ENCODE measurements at regions not wholly inside any gene's neighbourhood (a gene's known extent, or its start where the extent isn't known, plus 50 kb on each side); places are given as distances from the start of the nearest gene placed in this dataset.

GRCh38 chr14:54085232-54085761 is 128.7 kb upstream of the BMP4 start:
- no peak overlapping the region for H2BK5ac ChIP-seq (ENCODE audit: low read depth, low read length)
- no peaks in the 10 kb centered on the region for H3K79me2 ChIP-seq (ENCODE audit: control insufficient read depth in 1 of 2, insufficient read depth in 2 of 2, low read length in 2 of 2)
- H3K23me2 ChIP-seq (ENCODE audit: low read depth, low read length) = no peaks in the 10 kb centered on the region
- no peak overlapping the region for H2AFZ ChIP-seq (ENCODE audit: low read length)
- H3K79me1 ChIP-seq (ENCODE audit: low read depth, low read length) = no peaks in the 10 kb centered on the region
- H3K4ac ChIP-seq (replicated peaks; ENCODE audit: insufficient read length, low read depth, low read length) = no peak overlapping the region
- no peak overlapping the region for H2BK12ac ChIP-seq (ENCODE audit: low read depth, low read length)
- H2BK20ac ChIP-seq (ENCODE audit: low read length) = no peak overlapping the region
- H2BK15ac ChIP-seq (ENCODE audit: low read length) = no peak overlapping the region
- peaks cover 0 to 3% (median 0%) of the 10 kb centered on the region in 4 experiments; a peak in 1 of 7 replicates for H3K4me1 ChIP-seq (replicated peaks in 1 of 4; ENCODE audit: control insufficient read depth in 3 of 4, insufficient read depth in 4 of 4, low read length in 3 of 4)
- POLR2A ChIA-PET (ENCODE audit: partially characterized antibody) = no interaction called here
- CTCF ChIA-PET (ENCODE audit: partially characterized antibody) = interaction anchor here (0.6 kb wide), 1 partner anchor 38 kb away, joined by 3 read pairs; no protein-coding TSS in a partner anchor
- no peak overlapping the region for H3K23ac ChIP-seq (ENCODE audit: insufficient read length)
- no peak for DNase-seq (ENCODE audit: low read depth in 1 of 2, low spot score in 2 of 2)
- no peak overlapping the region for H4K8ac ChIP-seq (ENCODE audit: extremely low read depth, insufficient read depth, low read length)
- no peak overlapping the region for H2BK120ac ChIP-seq (replicated peaks; ENCODE audit: low read depth, low read length)
- no peak overlapping the region for H3K27ac ChIP-seq (ENCODE audit: low read depth, low read length)
- H3K9me3 ChIP-seq (ENCODE audit: insufficient read depth in 2 of 2, low read depth in 1 of 2, low read length in 1 of 2) = no peaks in the 10 kb centered on the region
- no peaks in the 10 kb centered on the region for H3K27me3 ChIP-seq (replicated peaks in 1 of 4; ENCODE audit: control insufficient read depth in 3 of 4, extremely low read depth in 1 of 4, insufficient read depth in 3 of 4, low read length in 3 of 4)
- no peak overlapping the region for H3K4me2 ChIP-seq (ENCODE audit: insufficient read depth in 1 of 2, low read depth in 2 of 2, low read length in 2 of 2)
- no peak overlapping the region for H4K91ac ChIP-seq (replicated peaks; ENCODE audit: insufficient read length, low read length)
- no peak for FAIRE-seq
- H3K9ac ChIP-seq (replicated peaks in 1 of 4; ENCODE audit: extremely low read depth in 1 of 4, low read depth in 3 of 4, low read length in 3 of 4) = no peak overlapping the region
- no peak overlapping the region for H3K56ac ChIP-seq (replicated peaks; ENCODE audit: insufficient read length, low read depth, low read length)
- no peaks in the 10 kb centered on the region for H4K20me1 ChIP-seq (replicated peaks in 1 of 2; ENCODE audit: control insufficient read depth in 1 of 2, insufficient read depth in 2 of 2, low read length in 2 of 2)
- H3K14ac ChIP-seq (ENCODE audit: insufficient read length) = no peak overlapping the region
- no peak overlapping the region for H2AK5ac ChIP-seq (ENCODE audit: low read depth, low read length)
- H4K5ac ChIP-seq (ENCODE audit: insufficient read length, low read depth, low read length) = no peak overlapping the region
- no peaks in the 10 kb centered on the region for H3K36me3 ChIP-seq (ENCODE audit: control insufficient read depth in 2 of 4, insufficient read depth in 4 of 4, low read length in 3 of 4)
- no peak overlapping the region for H3K4me3 ChIP-seq (ENCODE audit: extremely low read depth in 1 of 4, insufficient read depth in 2 of 4, low read depth in 3 of 4, low read length in 4 of 4)
- no peak overlapping the region for H3K18ac ChIP-seq (ENCODE audit: extremely low read depth, low read length)
- no peak for TF ChIP-seq CHD7 (IDR thresholded peaks at IDR 0.05; ENCODE audit: insufficient replicate concordance, low read length)
